NOMO-1 (cell line): ENCODE measurements at regions not wholly inside any gene's neighbourhood (a gene's known extent, or its start where the extent isn't known, plus 50 kb on each side); places are given as distances from the start of the nearest gene placed in this dataset.
"Not testable (repeated sequence)": the region's sequence is repeated elsewhere in the genome, so short reads cannot be mapped to it uniquely, and the experiment has no call there.

Experiments
- DNase-seq, 2 experiments: peaks; one replicate each; lab custom pipeline; 2025; ENCODE audit not compliant: unreplicated experiment in 2 of 2; lab: John Stamatoyannopoulos, UW

DNA sequence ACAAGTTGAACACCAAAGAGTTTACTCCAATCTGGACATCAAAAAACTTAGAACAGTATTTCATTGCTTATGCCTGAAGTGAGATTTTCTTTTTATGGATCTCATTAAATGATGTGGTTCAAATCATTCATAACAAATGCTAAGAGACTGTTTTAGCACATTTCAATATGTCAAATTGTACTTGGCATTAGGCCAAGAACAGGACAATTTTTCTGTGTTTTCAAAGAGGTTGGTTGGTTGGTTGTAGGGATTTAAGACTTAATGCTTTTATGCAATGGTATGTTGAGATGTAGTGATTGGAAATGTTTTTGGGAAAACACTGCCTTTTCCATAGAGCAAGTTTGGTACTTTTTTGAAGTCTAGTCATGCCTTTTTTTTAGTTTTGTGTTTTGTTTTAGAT is 510.4 kb downstream of the ZNF674 start:
- no peak for DNase-seq

DNA sequence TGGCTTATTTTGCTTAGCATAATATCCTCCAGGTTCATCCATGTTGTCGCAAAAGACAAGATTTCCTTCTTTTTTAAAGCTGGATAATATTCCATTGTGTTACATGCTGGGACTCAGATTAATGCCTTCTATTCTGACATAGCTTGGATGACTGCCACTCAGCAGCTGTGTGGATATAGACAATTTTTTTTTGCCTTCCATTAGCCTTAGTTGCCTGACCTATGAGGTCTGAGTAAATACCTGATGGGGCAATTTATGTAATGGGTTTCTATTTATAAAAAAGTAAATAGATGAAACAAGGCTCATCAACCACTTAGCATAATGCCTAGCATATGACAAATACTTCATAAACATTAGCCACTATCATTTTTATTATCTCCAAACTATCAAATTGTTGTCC is 515.4 kb downstream of the ZNF674 start:
- DNase-seq: no peak

DNA sequence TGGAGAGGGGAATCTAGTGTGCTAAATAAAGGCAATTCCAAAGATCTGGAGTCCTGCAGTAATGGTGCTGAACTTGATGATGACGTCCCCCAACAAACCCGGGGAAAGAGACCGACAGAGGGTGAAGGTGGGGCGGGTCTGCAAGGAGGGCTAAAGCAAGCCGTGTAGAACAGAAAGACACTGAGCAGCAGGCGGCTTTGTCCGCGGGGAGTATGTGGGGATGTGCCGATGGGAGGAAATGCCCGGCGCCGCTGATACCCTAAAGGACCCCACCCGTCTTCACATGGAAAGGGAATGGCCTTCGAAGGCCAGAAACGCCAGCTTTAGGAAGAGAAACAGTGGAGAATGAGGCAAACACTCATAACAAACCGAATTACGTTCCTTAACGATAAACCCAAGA is 528.9 kb downstream of the ZNF674 start:
- DNase-seq: no peak

DNA sequence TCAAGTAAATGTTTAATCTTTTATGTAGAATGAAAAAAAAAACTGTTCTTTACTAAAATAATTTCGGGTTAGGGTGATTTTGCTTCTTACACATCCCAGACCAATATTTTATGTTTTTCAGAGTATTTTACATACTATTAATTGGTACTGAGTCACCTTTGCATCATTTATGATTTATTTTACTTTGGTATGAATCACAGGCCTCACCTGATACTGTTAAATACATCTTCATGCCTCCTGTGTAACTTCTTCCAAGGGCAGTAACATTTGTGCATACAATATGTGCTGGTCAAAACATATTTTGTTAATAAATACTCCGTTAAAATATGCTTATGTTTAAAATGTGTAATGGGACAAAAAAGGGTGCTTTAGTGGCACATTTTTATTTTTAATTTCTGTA is 529.6 kb downstream of the ZNF674 start:
- no peak for DNase-seq

DNA sequence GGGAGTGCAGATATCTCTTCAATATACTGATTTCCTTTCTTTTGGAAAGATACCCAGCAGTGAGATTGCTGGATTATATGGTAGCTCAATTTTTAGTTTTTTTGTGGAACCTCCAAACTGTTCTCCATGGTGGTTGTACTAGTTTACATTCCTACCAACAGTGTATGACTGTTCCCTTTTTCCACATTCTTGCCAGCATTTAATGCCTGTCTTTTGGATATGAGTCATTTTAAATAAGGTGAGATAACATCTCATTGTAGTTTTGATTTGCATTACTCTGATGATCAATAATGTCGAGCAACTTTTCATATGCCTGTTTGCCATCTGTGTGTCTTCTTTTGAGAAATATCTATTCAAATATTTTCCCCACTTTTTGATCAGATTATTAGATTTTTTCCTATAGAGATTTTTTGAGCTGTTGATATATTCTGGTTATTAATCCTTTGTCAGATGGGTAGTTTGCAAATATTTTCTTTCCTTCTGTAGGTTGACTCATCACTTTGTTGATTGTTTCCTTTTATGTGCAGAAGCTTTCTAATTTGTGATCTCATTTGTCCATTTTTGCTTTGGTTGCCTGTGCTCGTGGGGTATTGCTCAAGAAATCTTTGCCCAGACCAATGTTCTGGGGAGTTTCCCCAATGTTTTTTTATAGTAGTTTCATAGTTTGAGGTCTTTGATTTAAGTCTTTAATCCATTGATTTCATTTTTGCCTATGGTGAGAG is 552.7 kb downstream of the ZNF674 start:
- DNase-seq: no peak

DNA sequence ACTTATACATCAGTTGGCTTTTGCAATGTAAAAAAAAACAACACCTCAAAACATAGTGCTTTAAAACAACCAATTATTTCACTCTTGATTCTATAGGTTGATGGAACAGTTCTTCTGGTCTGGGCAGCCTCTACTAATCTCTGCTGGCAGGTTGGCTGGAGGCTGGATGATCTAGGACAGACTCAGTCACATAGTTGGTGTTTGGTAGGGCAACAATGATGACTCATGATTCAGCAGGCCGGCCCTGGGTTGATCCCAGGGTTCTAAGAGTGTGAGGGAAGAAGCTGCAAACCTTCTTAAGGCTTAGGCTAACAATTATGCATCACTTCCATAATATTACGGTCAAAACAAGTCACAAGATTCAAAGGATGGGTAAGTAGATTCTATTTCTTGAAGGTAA is 558.2 kb downstream of the ZNF674 start:
- no peak for DNase-seq

DNA sequence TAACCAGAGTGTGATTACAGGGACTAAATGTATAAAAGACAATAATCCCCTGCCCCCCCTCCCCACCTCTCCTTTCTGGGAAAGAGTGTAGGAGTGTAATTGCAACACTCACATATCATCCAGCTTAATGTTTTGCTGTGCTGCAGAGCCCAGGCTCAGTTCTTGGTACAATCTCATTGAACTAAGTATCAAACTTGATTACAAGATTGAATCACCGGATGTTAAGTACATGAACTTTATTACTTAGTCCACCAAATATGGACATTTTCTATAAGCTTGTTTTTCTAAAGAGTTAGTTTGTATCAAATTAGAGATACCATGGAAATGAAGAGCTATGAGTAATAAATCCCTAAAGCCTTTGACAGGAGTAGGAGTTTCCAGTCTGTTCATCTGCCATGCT is 559.1 kb downstream of the ZNF674 start:
- no peak for DNase-seq

DNA sequence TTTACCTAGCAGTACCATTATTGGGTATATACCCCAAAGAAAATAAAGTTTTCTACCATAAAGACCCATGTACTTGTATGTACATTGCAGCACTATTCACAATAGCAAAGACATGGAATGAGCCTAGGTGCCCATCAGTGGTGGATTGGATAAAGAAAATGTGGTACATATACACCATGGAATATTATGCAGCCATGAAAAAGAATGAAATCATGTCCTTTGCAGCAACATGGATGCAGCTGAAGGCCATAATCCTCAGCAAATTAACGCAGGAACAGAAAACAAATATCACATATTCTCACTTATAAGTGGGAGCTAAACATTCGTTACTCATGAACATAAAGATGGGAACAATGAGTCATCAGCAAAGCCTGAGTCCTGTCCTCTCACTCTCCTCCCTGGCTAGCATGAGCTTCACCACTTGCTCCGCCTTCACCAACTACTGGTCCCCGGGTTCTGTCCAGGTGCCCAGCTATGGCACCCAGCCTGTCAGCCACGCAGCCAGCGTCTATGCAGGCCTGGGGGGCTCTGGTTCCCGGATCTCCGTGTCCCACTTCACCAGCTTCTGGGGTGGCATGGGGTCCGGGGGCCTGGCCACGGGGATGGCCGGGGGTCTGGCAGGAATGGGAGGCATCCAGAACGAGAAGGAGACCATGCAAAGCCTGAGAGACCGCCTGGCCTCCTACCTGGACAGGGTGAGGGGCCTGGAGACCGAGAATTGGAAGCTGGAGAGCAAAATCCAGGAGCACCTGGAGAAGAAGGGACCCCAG is 562.1 kb downstream of the ZNF674 start:
- DNase-seq: not testable (repeated sequence)

DNA sequence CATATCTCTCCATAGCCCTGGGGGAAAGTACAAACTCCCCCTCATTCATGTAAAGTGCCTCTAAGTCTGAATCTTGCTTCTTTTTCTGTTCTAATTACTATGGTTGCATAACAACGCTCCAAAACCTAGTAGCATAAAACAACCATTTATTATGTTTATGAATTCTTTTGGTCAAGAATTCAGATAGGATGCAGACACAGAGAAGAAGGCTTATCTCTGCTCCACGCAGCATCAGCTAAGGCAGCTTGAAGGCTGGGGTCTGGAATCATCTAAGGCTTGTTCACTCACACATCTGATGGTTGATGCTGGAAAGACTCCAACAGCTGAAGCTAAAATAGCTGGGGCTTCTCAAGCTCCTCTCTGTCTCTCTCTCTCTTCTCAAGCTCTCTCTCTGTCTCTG is 564.5 kb downstream of the ZNF674 start:
- no peak for DNase-seq

DNA sequence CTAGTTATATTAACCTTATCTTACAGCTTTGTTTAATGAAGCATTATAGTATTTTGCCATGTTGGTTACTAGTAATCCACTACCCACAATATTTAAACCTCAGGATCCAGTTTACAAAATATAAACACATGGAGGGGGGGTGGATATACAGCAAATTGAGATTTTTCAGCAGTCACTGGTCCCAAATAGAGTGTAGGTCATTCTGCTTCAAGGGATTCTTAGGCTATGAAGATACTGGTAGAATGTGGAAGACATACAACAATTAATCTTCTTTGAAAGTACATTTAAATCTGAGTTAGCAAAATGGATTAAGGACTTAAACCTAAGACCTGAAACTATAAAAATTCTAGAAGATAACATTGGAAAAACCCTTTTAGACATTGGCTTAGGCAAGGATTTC is 569.6 kb downstream of the ZNF674 start:
- DNase-seq: no peak

DNA sequence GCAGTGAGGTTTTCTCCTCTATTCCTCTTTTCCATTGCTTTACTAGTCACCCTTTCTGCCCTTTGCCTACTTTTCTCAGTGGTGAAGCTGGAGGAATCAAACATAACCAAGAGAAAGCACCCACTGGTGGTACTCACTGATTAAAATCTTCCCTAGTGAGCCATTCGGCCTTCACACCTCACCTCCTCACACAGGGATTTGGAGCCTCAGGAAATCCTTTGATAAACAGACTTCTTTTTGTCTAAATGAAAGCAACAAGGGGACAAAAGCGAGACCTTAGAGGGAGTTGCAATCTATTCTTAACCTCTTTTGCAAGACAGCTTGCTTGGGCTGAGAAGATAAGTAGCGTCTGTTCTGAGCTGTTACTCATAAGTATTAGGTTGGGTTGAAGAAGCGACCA is 572.6 kb downstream of the ZNF674 start:
- no peak for DNase-seq

DNA sequence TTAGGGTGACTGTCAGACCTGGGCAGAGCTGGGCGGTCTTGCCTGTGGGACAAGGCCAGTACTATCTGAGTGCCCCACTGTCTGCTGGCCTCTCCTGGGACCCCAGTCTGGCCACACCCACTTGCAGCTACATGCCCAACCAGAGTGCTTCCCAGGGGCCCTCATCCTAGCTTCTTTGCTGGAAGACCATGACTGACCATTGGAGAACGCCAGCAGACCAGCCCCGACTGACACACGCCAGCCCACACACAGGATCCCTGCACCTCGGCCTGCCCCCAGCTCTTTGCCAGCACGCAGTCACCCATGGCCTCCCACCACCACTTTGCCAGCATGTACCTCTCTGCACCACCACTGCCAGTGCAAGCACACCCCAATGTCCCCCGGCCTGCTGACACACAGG is 585.7 kb downstream of the ZNF674 start:
- DNase-seq: no peak

DNA sequence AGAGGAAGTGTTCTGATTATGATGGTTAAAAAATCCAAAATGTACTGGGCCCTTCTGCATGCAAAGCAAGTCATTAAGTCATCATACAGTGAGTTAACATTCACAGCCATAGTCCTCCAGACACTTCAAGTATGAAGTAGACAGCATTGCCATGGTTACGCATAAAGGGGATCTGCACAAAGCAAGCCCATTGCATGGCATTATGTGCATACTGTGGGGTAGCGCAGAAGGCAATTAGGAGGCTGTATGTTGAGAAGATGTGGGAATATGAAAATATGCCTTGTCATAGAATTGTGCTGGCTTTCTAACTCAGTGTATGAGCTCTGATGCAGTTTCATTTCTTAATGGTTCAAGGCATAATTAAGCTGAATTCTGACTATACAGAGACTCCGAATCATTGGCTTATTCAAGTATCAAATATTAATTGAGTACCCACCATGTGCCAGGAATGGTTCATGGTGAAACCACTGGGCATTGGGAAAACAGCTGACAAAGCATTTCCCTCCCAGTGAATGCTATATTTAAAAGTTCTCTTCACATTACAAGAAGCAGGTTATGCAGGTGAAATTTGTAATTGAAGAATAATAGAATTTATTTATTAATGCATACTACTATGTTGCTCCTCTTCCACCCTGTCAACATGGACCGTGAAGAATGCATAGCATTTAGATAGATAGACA is 588.9 kb downstream of the ZNF674 start:
- no peak for DNase-seq

DNA sequence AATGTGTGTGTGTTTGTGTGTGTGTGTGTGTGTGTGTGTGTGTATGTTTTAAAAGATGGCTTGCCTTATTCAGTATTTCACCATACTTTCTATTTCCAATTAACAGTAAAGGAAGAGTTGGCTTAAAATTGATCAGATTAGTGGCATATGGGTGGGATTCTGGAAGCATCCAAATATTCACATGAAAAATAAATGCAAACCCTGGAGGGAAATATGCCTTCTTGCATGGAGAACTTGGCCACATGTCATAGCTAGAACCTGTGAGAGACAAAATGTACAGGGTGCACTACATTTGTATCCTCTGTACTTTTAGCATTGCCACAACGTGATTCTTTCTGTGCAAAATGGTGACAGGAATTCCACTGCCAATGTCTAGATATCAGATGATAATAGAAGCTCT is 589.6 kb downstream of the ZNF674 start:
- DNase-seq: no peak

DNA sequence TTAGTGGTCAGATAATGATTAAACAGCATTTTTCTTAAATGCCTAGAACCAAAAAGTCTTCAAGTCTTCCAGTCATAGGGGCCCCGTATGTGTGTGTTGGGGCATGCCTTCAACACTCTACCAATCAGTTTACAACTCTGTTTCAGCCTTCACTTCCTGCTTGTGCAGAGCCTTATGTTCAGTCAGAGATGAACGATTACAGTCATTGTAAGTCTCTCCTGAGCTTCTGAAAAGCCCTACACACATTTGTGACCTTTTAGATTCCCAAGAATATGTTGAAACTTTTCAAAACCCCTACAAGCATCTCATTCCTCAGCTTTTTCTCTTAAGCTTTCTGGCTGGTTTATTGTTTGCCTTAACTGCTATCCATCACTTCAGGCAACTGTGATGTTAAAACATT is 591.2 kb downstream of the ZNF674 start:
- no peak for DNase-seq

DNA sequence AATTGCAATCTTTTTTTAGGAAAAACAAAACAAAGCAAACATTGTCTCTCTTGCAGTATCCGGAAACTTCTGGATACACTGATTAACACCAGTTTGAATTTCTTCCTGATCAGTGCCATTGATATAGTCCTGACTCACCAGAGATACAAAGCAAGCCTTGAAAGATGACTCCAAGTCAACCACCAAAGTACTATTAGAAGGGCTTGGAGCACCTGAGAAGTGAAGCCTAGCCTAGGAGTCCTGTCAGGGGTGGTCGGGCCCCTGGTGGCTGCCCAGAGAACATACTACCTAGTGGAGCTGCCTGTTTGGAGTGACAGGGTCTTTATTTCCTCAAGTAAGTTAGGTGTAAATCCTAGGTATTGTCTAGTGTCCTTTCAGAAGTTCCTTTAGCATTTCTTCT is 593.2 kb downstream of the ZNF674 start:
- no peak for DNase-seq

DNA sequence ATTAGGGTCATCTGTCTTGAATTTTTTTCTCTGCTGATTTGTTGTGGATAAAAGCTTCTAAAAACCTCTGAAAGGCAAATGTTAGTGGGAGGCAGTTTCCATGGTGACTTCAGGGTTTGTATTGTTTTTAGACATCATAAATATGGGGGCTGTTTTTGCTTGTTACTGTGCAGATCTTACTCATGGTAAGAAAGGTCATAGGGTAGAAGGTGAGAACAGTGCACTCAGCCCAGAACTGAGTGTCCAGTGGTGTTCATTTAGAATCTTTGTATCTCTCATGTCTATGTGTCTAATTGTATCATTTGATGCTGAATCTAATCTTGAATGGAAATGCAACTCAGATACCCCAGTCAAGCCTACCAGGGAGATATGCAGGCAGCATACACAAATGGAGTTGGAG is 609.8 kb downstream of the ZNF674 start:
- no peak for DNase-seq

DNA sequence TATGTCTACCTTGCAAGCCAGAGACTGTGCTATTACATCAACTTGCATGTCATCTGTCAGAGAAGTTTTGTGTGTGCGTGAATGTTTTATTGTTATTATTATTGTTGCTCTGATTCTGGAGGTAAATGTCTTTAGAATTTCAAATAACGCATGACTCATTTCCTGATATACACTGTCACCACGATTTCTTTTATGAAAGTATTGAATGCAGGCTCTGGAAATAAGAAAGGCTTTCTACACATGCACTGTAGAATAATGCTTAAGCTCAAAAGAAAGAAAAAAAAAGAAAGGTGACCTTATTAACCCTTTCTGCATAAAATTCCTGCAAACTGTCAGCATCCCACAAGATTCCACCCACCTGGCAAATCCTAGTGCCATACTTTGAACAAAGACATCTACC is 632.9 kb downstream of the ZNF674 start:
- no peak for DNase-seq

DNA sequence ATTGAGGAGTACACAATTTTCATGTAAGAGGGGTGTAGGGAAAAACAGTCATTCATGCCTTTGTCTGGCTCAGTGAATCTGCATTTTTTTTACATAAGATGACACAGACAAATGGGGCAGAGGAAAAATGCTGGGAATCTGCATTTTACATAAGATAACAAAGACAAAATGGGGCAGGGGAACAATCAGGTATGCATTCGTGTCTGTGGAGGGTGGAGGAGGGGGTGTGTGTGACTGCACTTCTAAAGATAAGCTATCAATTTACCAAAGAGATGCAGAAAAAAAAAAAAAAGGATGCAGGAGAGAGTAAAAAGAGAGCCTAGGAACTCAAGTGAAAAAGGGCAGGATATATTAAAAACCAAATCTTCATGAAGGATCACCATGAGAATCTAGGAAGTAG is 637.4 kb downstream of the ZNF674 start:
- no peak for DNase-seq

DNA sequence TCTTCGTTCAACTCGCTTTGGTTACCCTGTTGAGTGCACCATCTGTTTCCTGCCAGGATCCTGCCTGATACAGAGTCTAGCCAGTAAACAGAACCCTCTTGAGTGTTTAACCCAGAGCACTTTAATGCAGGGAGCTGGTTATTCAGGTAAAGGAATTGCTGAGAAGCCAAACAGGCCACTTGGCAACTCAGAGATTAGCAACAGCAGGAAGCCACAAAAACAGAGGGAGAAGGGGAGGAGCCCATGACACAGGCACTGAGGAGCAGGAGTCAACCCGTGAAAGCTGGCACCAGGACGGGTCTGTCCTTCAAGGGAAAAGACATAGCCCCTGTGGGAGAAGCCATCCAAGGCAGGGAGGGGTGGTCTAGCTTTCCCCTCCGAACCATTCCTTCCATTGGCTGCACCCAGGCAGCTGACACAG is 641.4 kb downstream of the ZNF674 start:
- no peak for DNase-seq

DNA sequence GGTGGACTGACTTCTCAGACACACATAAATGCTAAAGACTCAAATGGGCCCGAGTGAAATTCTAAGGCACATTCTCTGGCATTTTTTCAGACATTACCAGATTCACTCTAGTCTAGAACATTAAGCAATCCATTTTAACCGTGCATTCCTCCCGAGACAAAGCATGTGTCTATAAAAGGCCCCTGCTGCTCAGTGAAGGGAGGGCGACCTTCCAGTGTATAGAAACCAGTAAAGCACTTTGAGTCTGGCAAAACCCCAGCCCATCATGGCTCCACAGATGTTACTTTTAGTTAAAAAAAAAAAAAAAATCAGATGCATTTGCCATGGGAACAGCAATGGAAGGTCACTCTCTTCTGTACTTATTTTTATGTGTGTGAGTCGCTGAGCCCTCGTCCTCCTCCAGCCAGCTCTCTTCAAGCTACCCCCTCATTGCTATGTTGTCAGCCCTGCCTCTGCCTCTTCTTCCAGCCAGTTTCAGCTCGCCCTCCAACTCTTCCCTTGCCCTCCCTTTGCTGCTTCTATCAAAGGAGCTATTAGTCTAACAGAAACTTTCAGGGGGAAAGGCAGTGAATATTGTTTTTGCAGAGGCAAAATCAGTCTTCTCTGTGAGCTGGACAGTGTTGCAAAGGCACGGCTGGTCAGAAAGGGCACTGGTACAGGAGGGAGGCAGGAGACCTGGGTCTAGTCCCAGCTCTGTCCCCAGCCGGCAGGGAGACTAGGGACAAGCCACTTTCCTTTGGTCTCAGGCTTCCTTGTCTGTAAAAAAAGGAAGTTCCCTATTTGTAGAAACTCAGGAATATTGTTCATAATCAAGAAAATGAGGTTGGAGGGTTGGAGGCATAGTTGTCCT is 644.2 kb downstream of the ZNF674 start:
- no peak for DNase-seq
